Renal cortical epithelial cell (primary cell): ENCODE measurements at regions not wholly inside any gene's neighbourhood (a gene's known extent, or its start where the extent isn't known, plus 50 kb on each side); places are given as distances from the start of the nearest gene placed in this dataset.
"Not testable (repeated sequence)": the region's sequence is repeated elsewhere in the genome, so short reads cannot be mapped to it uniquely, and the experiment has no call there.

Source experiments
- DNase-seq: peaks from one replicate; pipeline ENCODE4 v3.0.0-alpha.2; 2011; ENCODE audit warnings: low read depth

DNA sequence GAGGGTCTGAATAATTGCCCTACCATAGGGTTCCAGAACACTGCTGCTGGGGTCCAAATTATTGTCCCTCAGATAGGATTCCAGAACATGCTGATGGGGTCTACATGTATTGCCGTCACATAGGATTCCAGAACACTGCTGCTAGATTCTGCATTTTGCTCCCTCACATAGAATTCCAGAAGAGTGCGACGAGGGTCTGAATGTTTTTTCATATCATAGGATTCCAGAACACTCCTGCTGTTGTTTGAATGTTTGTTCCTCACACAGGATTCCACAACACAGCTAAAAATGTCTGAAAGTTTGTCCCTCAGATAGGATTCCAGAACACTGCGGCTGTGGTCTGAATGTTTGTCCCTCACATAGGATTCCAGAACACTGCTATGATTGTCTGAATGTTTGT lies 198.1 kb downstream of the FOXD4L6 start:
- not testable (repeated sequence) for DNase-seq

DNA sequence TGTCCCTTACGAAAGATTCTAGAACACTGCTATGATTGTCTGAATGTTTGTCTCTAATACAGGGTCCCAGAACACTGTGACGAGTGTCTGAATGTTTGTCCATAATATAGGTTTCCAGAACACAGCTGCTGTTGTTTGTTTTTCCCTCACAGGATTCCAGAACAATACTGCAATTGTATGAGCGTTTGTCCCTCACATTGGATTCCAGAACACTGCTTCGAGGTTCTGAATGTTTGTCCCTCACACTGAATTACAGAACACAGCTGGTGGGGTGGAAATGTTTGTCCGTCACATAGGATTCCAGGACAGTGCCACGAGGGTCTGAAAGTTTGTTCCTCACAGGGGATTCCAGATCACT lies 199.0 kb downstream of the FOXD4L6 start:
- DNase-seq: not testable (repeated sequence)

DNA sequence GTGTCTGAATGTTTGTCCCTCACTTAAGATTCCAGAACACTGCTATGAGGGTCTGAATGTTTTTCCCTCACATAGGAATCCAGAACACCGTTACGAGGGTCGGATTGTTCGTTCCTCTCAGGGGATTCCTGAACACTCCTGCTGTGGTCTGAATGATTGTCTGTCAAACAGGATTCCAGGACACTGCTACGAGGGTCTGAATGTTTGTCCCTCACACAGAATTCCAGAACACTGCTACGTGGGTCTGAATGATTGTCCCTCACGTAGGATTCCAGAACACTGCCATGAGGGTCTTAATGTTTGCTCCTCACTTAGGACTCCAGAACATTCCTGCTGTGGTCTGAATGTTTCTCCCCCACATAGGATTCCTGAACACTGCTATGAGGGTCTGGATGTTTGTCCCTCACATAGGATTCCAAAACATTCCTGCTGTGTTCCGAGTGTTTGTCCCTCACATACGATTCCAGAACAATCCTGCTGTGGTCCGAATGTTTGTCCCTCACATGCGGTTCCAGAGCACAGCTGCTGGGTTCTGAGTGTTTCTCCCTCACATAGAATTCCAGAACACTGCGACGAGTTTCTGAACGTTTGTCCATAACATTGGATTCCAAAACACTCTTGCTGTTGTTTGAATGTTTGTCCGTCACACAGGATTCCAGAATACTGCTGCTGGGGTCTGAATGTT lies 199.5 kb downstream of the FOXD4L6 start:
- no peak for DNase-seq

DNA sequence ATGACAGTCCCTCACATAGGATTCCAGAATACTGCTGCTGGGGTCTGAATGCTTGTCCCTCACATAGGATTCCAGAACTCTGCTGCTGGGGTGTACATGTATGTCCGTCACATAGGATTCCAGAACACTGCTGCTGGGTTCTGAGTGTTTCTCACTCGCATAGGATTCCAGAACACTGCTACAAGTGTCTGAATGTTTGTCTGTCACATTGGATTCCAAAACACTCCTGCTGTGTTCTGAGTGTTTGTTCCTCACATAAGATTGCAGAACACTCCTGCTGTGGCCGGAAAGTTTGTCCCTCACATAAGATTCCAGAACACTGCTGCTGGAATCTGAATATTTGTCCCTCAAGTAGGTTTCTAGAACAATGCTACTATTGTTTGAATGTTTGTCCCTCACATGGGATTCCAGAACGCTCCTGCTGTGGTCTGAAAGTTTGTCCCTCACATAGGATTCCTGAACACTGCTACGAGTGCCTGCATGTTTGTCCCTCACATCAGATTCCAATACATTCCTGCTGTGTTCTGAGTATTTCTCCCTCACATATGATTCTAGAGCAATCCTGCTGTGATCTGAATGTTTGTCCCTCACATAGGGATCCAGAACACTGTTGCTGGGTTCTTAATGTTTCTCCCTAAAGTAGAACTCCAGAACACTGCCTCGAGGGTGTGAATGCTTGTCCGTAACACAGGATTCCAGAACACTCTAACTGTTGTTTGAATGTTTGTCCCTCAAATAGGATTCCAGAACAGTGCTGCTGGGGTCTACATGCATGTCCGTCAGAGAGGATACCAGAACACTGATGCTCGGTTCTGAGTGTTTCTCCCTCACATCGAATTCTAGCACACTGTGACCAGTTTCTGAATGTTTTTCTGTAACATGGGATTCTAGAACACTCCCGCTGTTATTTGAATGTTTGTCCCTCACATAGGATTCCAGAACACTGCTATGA lies 200.4 kb downstream of the FOXD4L6 start:
- no peak for DNase-seq

DNA sequence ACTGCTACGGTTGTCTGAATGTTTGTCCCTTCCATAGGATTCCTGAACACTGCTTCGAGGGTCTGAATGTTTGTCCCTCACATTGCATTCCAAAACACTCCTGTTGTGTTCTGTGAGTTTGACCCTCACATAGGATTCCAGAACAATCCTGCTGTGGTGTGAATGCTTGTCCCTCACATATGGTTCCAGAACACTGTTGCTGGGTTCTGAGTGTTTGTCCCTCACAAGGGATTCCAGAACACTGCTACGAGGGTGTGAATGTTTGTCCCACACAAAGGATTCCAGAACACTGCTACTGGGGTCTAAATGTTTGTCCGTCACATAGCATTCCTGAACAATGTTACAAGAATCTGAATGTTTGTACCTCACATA lies 201.2 kb downstream of the FOXD4L6 start:
- no peak for DNase-seq

DNA sequence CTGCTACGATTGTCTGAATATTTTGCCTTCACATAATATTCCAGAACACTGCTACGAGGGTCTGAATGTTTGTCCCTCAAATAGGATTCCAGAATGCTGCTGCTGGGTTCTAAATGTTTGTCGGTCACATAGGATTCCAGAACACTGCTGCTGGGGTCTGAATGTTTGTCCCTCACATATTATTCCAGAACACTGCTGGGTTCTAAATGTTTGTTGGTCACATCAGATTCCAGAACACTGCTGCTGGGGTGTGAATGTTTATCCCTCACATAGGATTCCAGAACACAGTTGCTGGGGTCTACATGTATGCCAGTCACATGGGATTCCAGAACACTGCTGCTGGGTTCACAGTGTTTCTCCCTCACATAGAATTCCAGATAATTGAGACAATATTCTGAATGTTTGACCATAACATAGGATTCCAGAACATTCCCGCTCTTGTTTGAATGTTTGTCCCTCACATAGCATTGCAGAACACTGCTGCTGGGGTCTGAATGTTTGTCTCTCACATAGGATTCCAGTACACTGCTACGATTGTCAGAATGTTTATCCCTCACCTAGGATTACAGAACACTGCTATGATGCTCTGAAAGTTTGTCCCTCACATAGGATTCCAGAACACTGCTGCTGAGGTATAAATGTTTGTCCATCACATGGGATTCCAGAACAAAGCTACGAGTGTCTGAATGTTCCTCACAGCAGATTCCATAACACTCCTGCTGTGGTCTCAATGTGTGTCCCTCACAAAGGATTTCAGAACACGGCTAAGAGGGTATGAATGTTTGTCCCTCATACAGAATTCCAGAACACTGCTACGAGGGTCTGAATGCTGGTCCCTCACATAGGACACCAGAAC lies 201.8 kb downstream of the FOXD4L6 start:
- no peak for DNase-seq

DNA sequence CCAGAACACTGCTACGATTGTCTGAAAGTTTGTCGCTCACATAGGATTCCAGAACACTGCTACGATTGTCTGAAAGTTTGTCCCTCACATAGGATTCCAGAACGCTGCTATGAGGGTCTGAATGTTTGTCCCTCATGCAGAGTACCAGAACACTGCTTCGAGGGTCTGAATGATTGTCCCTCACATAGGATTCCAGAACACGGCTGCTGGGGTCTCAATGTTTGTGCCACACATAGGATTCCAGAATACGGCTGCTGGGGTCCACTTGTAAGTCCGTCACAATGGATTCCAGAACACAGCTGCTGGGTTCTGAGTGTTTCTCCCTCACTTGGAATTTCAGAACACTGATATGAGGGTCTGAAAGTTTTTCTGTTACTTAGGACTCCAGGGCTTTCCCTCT lies 203.3 kb downstream of the FOXD4L6 start:
- DNase-seq: no peak

DNA sequence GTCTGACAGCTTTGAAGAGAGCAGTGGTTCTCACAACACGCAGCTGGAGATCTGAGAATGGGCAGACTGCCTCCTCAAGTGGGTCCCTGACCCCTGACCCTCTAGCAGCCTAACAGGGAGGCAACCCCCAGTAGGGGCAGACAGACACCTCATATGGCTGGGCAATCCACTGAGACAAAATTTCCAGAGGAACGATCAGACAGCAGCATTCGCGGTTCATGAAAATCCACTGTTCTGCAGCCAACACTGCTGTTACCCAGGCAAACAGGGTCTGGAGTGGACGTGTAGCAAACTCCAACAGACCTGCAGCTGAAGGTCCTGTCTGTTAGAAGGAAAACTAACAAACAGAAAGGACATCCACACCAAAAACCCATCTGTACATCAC lies 212.1 kb downstream of the FOXD4L6 start:
- DNase-seq: not testable (repeated sequence)

DNA sequence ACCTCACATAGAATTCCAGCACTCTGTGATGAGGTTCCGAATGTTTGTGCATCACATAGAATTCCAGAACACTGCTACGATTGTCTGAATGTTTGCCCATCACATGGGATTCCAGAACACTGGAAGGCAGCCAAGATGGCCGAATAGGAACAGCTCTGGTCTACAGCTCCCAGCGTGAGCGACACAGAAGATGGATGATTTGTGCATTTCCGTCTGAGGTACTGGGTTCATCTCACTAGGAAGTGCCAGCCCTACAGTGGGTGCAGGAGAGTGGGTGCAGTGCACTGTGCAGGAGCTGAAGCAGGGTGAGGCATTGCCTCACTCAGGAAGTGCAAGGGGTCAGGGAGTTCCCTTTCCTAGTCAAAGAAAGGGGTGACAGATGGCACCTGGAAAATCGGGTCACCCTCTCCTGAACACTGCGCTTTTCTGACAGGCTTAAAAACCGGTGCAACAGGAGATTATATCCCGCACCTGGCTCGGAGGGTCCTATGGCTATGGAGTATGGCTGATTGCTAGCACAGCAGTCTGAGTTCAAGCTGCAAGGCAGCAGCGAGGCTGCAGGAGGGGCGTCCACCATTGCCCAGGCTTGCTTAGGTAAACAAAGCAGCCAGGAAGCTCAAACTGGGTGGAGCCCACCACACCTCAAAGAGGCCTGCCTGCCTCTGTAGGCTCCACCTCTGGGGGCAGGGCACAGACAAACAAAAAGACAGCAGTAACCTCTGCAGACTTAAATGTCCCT lies 212.7 kb downstream of the FOXD4L6 start:
- DNase-seq: not testable (repeated sequence)

DNA sequence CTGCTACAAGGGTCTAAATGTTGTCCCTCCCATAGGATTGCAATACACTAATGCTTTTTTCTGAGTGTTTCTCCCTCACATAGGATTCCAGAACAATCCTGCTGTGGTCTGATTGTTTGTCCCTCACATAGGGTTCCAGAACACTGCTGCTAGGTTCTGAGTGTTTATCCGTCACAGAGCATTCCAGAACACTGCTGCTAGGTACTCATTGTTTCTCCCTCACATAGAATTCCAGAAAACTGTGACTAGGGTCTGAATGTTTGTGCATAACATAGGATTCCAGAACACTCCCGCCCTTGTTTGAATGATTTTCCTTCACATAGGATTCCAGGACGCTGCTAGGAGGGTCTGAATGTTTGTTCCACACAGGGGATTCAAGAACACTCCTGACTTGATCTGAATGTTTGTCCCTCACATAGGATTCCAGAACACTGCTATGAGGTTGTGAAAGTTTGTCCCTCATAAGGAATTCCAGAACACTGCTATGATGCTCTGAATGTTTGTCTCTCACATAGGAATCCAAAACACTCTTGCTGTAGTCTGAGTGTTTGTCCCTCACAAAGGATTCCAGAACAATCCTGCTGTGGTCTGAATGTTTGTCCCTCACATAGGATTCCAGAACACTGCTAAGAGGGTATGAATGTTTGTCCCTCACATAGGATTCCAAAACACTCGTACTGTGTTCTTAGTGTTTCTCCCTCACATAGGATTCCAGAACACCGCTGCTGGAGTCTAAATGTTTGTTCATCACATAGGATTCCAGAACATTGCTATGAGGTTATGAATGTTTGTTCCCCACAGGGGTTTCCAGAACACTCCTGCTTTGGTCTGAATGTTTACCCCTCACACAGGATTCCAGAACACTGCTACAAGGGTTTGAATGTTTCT lies 213.5 kb downstream of the FOXD4L6 start:
- no peak for DNase-seq

DNA sequence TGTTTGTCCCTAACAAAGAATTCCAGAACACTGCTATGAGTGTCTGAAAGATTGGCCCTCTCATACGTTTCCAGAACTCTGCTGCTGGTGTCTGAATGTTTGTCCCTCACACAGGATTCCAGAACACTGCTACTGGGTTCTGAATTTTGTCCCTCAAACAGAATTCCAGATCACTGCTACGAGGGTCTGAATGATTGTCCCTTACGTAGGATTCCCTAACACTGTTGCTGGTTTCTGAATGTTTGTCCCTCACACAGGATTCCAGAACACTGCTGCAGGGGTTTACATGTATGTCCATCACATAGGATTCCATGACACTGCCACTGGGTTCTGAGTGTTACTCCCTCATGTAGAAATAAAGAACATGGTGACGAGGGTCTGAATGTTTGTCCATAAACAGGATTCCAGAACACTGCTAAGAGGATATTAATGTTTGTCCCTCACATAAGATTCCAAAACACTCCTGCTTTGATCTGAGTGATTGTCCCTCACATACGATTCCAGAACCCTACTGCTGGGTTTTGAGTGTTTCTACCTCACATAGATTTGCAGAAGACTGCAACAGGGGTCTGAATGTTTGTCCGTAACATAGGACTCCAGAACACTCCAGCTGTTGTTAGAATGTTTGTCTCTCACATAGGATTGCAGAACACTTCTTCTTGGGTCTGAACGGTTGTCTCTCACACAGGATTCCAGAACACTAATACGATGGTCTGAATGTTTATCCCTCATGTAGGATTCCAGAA lies 214.4 kb downstream of the FOXD4L6 start:
- DNase-seq: no peak

DNA sequence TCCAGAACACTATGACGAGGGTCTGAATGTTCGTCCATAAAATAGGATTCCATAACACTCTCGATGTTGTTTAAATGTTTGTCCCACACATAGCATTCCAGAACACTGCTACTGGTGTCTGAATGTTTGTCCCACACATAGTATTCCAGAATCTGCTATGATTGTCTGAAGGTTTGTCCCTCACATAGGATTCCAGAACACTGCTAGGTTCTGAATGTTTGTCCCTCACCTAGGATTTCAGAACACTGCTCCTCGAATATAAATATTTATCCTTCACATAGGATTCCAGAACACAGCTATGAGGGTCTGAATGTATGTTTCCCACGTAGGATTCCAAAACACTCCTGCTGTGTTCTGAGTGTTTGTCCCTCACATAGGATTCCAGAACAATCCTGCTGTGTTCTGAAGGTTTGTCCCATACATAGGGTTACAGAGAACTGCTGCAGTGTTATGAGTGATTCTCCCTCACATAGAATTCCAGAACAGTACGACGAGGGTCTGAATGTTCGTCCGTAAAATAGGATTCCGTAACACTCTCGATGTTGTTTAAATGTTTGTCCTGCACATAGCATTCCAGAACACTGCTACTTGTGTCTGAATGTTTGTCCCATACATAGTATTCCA lies 215.3 kb downstream of the FOXD4L6 start:
- DNase-seq: no peak

DNA sequence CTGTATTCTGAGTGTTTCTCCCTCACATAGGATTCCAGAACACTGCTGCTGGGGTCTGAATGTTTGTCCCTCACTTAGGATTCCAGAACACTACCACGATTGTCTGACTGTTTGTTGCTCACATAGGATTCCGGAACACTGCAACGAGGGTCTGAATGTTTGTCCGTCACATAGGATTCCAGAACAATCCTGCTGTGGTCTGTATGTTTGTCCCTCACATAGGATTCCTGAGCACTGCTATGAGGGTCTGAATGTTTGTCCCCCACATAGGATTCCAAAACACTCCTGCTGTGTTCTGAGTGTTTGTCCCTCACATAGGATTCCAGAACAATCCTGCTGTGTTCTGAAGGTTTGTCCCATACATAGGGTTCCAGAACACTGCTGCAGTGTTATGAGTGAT lies 215.8 kb downstream of the FOXD4L6 start:
- DNase-seq: not testable (repeated sequence)

DNA sequence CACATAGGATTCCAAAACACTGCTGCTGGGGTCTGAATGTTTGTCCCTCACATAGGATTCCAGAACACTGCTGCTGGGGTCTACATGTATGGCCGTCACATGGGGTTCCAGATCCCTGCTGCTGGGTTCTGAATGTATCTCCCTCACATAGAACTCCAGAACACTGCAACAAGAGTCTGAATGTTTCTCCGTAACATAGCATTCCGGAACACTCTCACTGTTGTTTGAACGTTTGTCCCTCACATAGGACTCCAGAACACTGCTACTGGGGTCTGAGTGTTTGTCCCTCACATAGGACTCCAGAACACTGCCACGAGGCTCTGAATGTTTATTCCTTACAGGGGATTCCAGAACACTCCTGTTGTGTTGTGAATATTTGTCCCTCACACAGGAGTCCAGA lies 216.8 kb downstream of the FOXD4L6 start:
- DNase-seq: no peak

DNA sequence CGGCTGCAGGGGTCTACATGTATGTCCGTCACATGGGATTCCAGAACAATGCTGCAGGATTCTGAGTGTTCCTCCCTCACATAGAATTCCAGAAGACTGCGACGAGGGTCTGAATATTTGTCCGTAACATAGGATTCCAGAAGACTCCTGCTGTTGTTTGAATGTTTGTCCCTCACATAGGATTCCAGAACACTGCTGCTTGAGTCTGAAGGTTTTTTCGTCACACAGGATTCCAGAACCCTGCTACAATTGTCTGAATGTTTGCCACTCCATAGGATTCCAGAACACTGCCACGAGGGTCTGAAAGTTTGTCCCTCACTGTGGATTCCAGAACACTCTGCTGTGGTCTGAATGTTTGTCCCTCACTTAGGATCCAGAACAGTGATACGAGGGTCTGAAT lies 217.5 kb downstream of the FOXD4L6 start:
- DNase-seq: not testable (repeated sequence)

DNA sequence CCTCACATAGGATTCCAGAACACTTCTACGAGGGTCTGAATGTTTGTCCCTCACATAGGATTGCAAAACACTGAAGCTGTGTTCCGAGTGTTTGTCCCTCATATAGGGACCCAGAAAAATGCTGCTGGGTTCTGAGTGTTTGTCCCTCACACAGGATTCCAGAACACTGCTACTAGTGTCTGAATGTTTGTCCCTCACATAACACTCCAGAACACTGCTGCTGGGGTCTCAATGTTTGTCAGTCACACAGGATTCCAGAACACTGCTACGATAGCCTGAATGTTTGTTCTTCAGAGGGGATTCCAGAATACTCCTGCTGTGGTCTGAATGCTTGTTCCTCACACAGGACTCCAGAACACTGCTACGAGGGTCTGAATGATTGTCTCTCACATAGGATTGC lies 218.7 kb downstream of the FOXD4L6 start:
- no peak for DNase-seq

DNA sequence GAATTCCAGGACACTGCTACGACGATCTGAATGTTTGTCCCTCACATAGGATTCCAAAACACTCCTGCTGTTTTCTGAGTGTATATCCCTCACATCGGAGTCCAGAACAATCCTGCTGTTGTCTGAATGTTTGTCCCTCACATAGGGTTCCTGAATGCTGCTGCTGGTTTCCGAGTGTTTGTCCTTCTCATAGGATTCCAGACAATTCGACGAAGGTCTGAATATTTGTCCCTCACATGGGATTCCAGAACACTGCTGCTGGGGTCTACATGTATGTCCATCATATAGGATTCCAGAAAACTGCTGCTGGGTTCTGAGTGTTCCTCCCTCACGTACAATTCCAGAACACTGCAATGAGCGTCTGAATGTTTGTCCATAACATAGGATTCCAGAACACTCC lies 219.4 kb downstream of the FOXD4L6 start:
- not testable (repeated sequence) for DNase-seq

DNA sequence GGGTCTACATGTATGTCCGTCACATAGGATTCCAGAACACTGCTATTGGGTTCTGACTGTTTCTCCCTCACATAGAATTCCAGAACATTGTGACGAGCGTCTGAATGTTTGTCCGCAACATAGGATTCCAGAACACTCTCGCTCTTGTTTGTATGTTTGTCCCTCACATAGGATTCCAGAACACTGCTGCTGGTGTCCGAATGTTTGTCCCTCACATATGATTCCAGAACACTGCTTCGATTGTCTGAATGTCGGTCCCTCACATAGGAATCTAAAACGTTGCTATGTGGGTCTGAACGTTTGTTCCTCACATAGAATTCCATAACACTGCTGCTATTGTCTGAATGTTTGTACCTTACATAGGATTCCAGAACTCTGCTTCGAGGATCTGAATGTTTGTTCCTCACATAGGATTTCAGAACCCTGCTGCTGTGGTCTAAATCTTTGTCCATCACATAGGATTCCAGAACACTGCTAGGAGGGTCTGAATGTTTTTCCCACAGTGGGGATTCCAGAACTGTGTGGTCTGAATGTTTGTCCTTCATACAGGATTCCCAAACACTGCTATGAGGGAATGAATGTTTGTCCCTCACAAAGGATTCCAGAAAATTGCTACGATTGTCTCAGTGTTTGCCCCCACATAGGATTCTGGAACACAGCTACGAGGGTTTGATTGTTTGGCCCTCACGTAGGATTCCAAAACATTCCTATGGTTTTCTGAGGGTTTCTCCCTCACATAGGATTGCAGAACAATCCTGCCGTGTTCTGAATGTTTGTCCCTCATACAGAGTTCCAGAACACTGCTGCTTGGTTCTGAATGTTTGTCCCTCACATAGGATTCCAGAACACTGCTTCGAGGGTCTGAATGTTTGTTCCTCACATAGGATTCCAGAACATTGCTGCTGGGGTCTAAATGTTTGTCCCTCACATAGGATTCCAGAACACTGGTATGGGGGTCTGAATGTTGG lies 220.5 kb downstream of the FOXD4L6 start:
- DNase-seq: no peak
